ES-I3 (cell line): ENCODE measurements at regions not wholly inside any gene's neighbourhood (a gene's known extent, or its start where the extent isn't known, plus 50 kb on each side); places are given as distances from the start of the nearest gene placed in this dataset.

Source experiments
- H3K36me3 ChIP-seq: 2 replicates; pipeline ENCODE4 v1.6.1; 2013; ENCODE audit warnings: mild to moderate bottlenecking, low read length, control low read depth, moderate library complexity; ENCODE audit not compliant: insufficient read depth
- H3K4me1 ChIP-seq: 2 replicates; pipeline ENCODE4 v1.6.1; 2013; ENCODE audit warnings: mild to moderate bottlenecking, control low read depth, low read length; ENCODE audit not compliant: insufficient read depth
- H3K9ac ChIP-seq: 2 replicates; pipeline ENCODE4 v1.6.1; 2013; ENCODE audit warnings: low read depth, mild to moderate bottlenecking, low read length, moderate library complexity
- H3K9me3 ChIP-seq: 2 replicates; pipeline ENCODE4 v1.6.1; 2013; ENCODE audit warnings: mild to moderate bottlenecking, low read length, moderate library complexity; ENCODE audit not compliant: control insufficient read depth, insufficient read depth

GRCh38 chr9:105828171-105828570, 133.8 kb downstream of the TMEM38B start:
- Histone ChIP-seq H3K36me3 (no peaks in the 10 kb centered on the region), H3K4me1 (no peaks in the 10 kb centered on the region), H3K9ac (no peak overlapping the region), H3K9me3 (no peaks in the 10 kb centered on the region)

- Histone ChIP-seq H3K9me3 (no peaks in the 10 kb centered on the region), H3K9ac (no peak overlapping the region), H3K36me3 (no peaks in the 10 kb centered on the region), H3K4me1 (no peaks in the 10 kb centered on the region; the same call in 1 of the 2 replicates)
Observed at GRCh38 chr9:105828596-105829213, 134.4 kb downstream of the TMEM38B start.

GRCh38 chr9:105830461-105830860, 136.1 kb downstream of the TMEM38B start:
- Histone ChIP-seq H3K9ac (no peak overlapping the region), H3K4me1 (peaks cover 3% of the 10 kb centered on the region; the same call in 1 of the 2 replicates), H3K9me3 (no peaks in the 10 kb centered on the region), H3K36me3 (no peaks in the 10 kb centered on the region)

GRCh38 chr9:105832096-105832710, 137.9 kb downstream of the TMEM38B start:
- Histone ChIP-seq H3K9ac (no peak overlapping the region), H3K36me3 (no peaks in the 10 kb centered on the region), H3K9me3 (no peaks in the 10 kb centered on the region), H3K4me1 (peaks cover 5% of the 10 kb centered on the region; the same call in 1 of the 2 replicates)

- Histone ChIP-seq H3K4me1 (peaks cover 5% of the 10 kb centered on the region; the same call in 1 of the 2 replicates), H3K36me3 (no peaks in the 10 kb centered on the region), H3K9me3 (no peaks in the 10 kb centered on the region), H3K9ac (no peak overlapping the region)
Observed at GRCh38 chr9:105833271-105833975, 139.1 kb downstream of the TMEM38B start.

GRCh38 chr9:105834404-105834803, 140.1 kb downstream of the TMEM38B start:
- Histone ChIP-seq H3K9ac (no peak overlapping the region), H3K4me1 (peaks cover 5% of the 10 kb centered on the region; the same call in 1 of the 2 replicates), H3K36me3 (no peaks in the 10 kb centered on the region), H3K9me3 (no peaks in the 10 kb centered on the region)

- Histone ChIP-seq H3K9me3 (no peaks in the 10 kb centered on the region), H3K9ac (no peak overlapping the region), H3K4me1 (peaks cover 5% of the 10 kb centered on the region; the same call in 1 of the 2 replicates), H3K36me3 (no peaks in the 10 kb centered on the region)
Observed at GRCh38 chr9:105835721-105836120, 141.4 kb downstream of the TMEM38B start.

GRCh38 chr9:105836936-105837660, 142.8 kb downstream of the TMEM38B start:
- H3K9ac ChIP-seq, result no peak overlapping the region
- H3K36me3 ChIP-seq, result no peaks in the 10 kb centered on the region
- no peaks in the 10 kb centered on the region for H3K9me3 ChIP-seq
- H3K4me1 ChIP-seq, result peaks cover 5% of the 10 kb centered on the region; the same call in 1 of the 2 replicates

- H3K4me1 ChIP-seq, result no peaks in the 10 kb centered on the region
- no peak overlapping the region for H3K9ac ChIP-seq
- H3K36me3 ChIP-seq, result no peaks in the 10 kb centered on the region
- no peaks in the 10 kb centered on the region for H3K9me3 ChIP-seq
Observed at GRCh38 chr9:105841562-105841961, 147.2 kb downstream of the TMEM38B start.

GRCh38 chr9:105842023-105842644, 147.8 kb downstream of the TMEM38B start:
- no peak overlapping the region for H3K9ac ChIP-seq
- H3K36me3 ChIP-seq, result no peaks in the 10 kb centered on the region
- H3K9me3 ChIP-seq, result no peaks in the 10 kb centered on the region
- H3K4me1 ChIP-seq, result no peaks in the 10 kb centered on the region

- H3K36me3 ChIP-seq, result no peaks in the 10 kb centered on the region
- H3K9ac ChIP-seq, result no peak overlapping the region
- H3K9me3 ChIP-seq, result no peaks in the 10 kb centered on the region
- no peaks in the 10 kb centered on the region for H3K4me1 ChIP-seq
Observed at GRCh38 chr9:105846825-105847224, 152.5 kb downstream of the TMEM38B start.

- no peak overlapping the region for H3K9ac ChIP-seq
- no peaks in the 10 kb centered on the region for H3K36me3 ChIP-seq
- H3K4me1 ChIP-seq, result no peaks in the 10 kb centered on the region
- no peaks in the 10 kb centered on the region for H3K9me3 ChIP-seq
Observed at GRCh38 chr9:105850852-105851500, 156.6 kb downstream of the TMEM38B start.

- H3K36me3 ChIP-seq, result no peaks in the 10 kb centered on the region
- 0 out of 2 replicates have a peak, but pooled peaks cover 7% of the 10 kb centered on the region for H3K4me1 ChIP-seq
- H3K9ac ChIP-seq, result no peak overlapping the region
- H3K9me3 ChIP-seq, result no peaks in the 10 kb centered on the region
Observed at GRCh38 chr9:105854026-105854782, 159.9 kb downstream of the TMEM38B start.
